ENCODE measurements at regions not wholly inside any gene's neighbourhood (a gene's known extent, or its start where the extent isn't known, plus 50 kb on each side); places are given as distances from the start of the nearest gene placed in this dataset.

- Histone ChIP-seq H3K79me2 (ENCODE audit: control insufficient read depth in 1 of 2, insufficient read depth in 2 of 2, low read length in 2 of 2) (no peaks in the 10 kb centered on the region), H3K23ac (ENCODE audit: insufficient read length) (no peak overlapping the region), H2BK12ac (ENCODE audit: low read depth, low read length) (no peak overlapping the region), H3K79me1 (ENCODE audit: low read depth, low read length) (no peaks in the 10 kb centered on the region), H4K5ac (ENCODE audit: insufficient read length, low read depth, low read length) (no peak overlapping the region), H3K4me3 (ENCODE audit: extremely low read depth in 1 of 4, insufficient read depth in 2 of 4, low read depth in 3 of 4, low read length in 4 of 4) (no peak overlapping the region), H4K91ac (replicated peaks; ENCODE audit: insufficient read length, low read length) (no peak overlapping the region), H3K27me3 (replicated peaks in 1 of 4; ENCODE audit: control insufficient read depth in 3 of 4, extremely low read depth in 1 of 4, insufficient read depth in 3 of 4, low read length in 3 of 4) (peaks cover 0 to 12% (median 6%) of the 10 kb centered on the region in 4 experiments; a peak in 4 of 7 replicates), H3K9ac (replicated peaks in 1 of 4; ENCODE audit: extremely low read depth in 1 of 4, low read depth in 3 of 4, low read length in 3 of 4) (no peak overlapping the region), H3K4ac (replicated peaks; ENCODE audit: insufficient read length, low read depth, low read length) (no peak overlapping the region), H2AK5ac (ENCODE audit: low read depth, low read length) (no peak overlapping the region), H2BK20ac (ENCODE audit: low read length) (no peak overlapping the region), H3K18ac (ENCODE audit: extremely low read depth, low read length) (no peak overlapping the region), H3K36me3 (ENCODE audit: control insufficient read depth in 2 of 4, insufficient read depth in 4 of 4, low read length in 3 of 4) (no peaks in the 10 kb centered on the region), H4K8ac (ENCODE audit: extremely low read depth, insufficient read depth, low read length) (no peak overlapping the region), H2BK120ac (replicated peaks; ENCODE audit: low read depth, low read length) (no peak overlapping the region), H3K56ac (replicated peaks; ENCODE audit: insufficient read length, low read depth, low read length) (no peak overlapping the region), H3K14ac (ENCODE audit: insufficient read length) (no peak overlapping the region), H3K4me2 (ENCODE audit: insufficient read depth in 1 of 2, low read depth in 2 of 2, low read length in 2 of 2) (no peak overlapping the region), H3K4me1 (replicated peaks in 1 of 4; ENCODE audit: control insufficient read depth in 3 of 4, insufficient read depth in 4 of 4, low read length in 3 of 4) (peaks cover 0 to 6% (median 5%) of the 10 kb centered on the region in 4 experiments; a peak in 3 of 7 replicates), H4K20me1 (replicated peaks in 1 of 2; ENCODE audit: control insufficient read depth in 1 of 2, insufficient read depth in 2 of 2, low read length in 2 of 2) (peaks cover 0 to 2% of the 10 kb centered on the region in 2 experiments), H2BK15ac (ENCODE audit: low read length) (no peak overlapping the region), H2BK5ac (ENCODE audit: low read depth, low read length) (no peak overlapping the region), H3K9me3 (ENCODE audit: insufficient read depth in 2 of 2, low read depth in 1 of 2, low read length in 1 of 2) (no peaks in the 10 kb centered on the region), H3K27ac (ENCODE audit: low read depth, low read length) (no peak overlapping the region), H2AFZ (ENCODE audit: low read length) (no peak overlapping the region), H3K23me2 (ENCODE audit: low read depth, low read length) (peaks cover under 1% of the 10 kb centered on the region; the same call in 1 of the 2 replicates)
- ChIA-PET CTCF (ENCODE audit: partially characterized antibody) (interaction anchor here (0.5 to 1.6 kb wide), 6 partner anchors 10 to 658 kb away, joined by 3 to 4 read pairs (median 3); no protein-coding TSS in a partner anchor), POLR2A (ENCODE audit: partially characterized antibody) (no interaction called here)
- DNase-seq (ENCODE audit: low read depth in 1 of 2, low spot score in 2 of 2) (no peak), FAIRE-seq (no peak)
- 81% methylated on average over 12 of the region's 12 CpGs; no CpG with 5 or more reads in 1 of the 2 experiments for WGBS, 2 experiments (ENCODE audit: extremely low coverage in 1 of 2, insufficient coverage in 1 of 2, insufficient read length in 1 of 2, insufficient replicate concordance in 2 of 2, low coverage in 1 of 2, low lambda C conversion rate in 2 of 2, missing lambda C conversion rate in 1 of 2)
- TF ChIP-seq MAFK (IDR thresholded peaks at IDR 0.05; ENCODE audit: low read depth, low read length): no peak
- no peak for TF ChIP-seq TAF1 (IDR thresholded peaks at IDR 0.05; ENCODE audit: low read depth, low read length)
Observed at GRCh38 chr22:27571463-27572277, 229.9 kb downstream of the MN1 start.

Data from H1 (cell line).